NCI-H2196 treated with DMSO at 0.1 percent for 48 hours (cell line): ENCODE measurements at regions not wholly inside any gene's neighbourhood (a gene's known extent, or its start where the extent isn't known, plus 50 kb on each side); places are given as distances from the start of the nearest gene placed in this dataset.
A peak's percentile ranks its signal among the peaks of the same experiment; 100 is the strongest.
"Not testable (repeated sequence)": the region's sequence is repeated elsewhere in the genome, so short reads cannot be mapped to it uniquely, and the experiment has no call there.

Experiments
- DNase-seq: peaks from one replicate; lab custom pipeline; 2025; ENCODE audit not compliant: unreplicated experiment; lab: John Stamatoyannopoulos, UW

- DNase-seq = no peak
Measured at GRCh38 chr2:39932198-39932597, 153.1 kb upstream of the THUMPD2 start.

- DNase-seq = no peak
Measured at GRCh38 chr2:39930175-39930917, 151.3 kb upstream of the THUMPD2 start.

GRCh38 chr2:39929531-39929930 lies 150.5 kb upstream of the THUMPD2 start:
- no peak for DNase-seq

- no peak for DNase-seq
Measured at GRCh38 chr2:39925312-39925711, 146.3 kb upstream of the THUMPD2 start.

- no peak for DNase-seq
Measured at GRCh38 chr2:39923455-39923854, 144.4 kb upstream of the THUMPD2 start.

GRCh38 chr2:39922679-39923405 lies 143.8 kb upstream of the THUMPD2 start:
- DNase-seq = no peak

GRCh38 chr2:39920307-39920801 lies 141.3 kb upstream of the THUMPD2 start:
- DNase-seq = no peak

GRCh38 chr2:39919511-39920306 lies 140.7 kb upstream of the THUMPD2 start:
- DNase-seq = no peak

- no peak for DNase-seq
Measured at GRCh38 chr2:39918886-39919285, 139.8 kb upstream of the THUMPD2 start.

- DNase-seq = not testable (repeated sequence)
Measured at GRCh38 chr2:39917371-39917770, 138.3 kb upstream of the THUMPD2 start.

- no peak for DNase-seq
Measured at GRCh38 chr2:39914949-39915348, 135.9 kb upstream of the THUMPD2 start.

GRCh38 chr2:39913648-39914461 lies 134.8 kb upstream of the THUMPD2 start:
- peak; percentile 72 for DNase-seq

GRCh38 chr2:39902103-39902502 lies 123.0 kb upstream of the THUMPD2 start:
- no peak for DNase-seq

GRCh38 chr2:39898934-39899333 lies 119.9 kb upstream of the THUMPD2 start:
- no peak for DNase-seq

- no peak for DNase-seq
Measured at GRCh38 chr2:39897273-39897672, 118.2 kb upstream of the THUMPD2 start.

- DNase-seq = no peak
Measured at GRCh38 chr2:39894082-39894481, 115.0 kb upstream of the THUMPD2 start.

- DNase-seq = no peak
Measured at GRCh38 chr2:39893616-39894015, 114.6 kb upstream of the THUMPD2 start.

GRCh38 chr2:39881948-39882347 lies 102.9 kb upstream of the THUMPD2 start:
- DNase-seq = no peak

- DNase-seq = no peak
Measured at GRCh38 chr2:39881494-39881893, 102.4 kb upstream of the THUMPD2 start.

GRCh38 chr2:39879001-39879400 lies 99.9 kb upstream of the THUMPD2 start:
- not testable (repeated sequence) for DNase-seq

- no peak for DNase-seq
Measured at GRCh38 chr2:39875914-39876267, 96.8 kb upstream of the THUMPD2 start.
